Muscle of arm (tissue), 1 donor: ENCODE measurements at regions not wholly inside any gene's neighbourhood (a gene's known extent, or its start where the extent isn't known, plus 50 kb on each side); places are given as distances from the start of the nearest gene placed in this dataset.
"Not testable (repeated sequence)": the region's sequence is repeated elsewhere in the genome, so short reads cannot be mapped to it uniquely, and the experiment has no call there.

ENCODE experiments used
- DNase-seq: peaks from one replicate; pipeline ENCODE4 v3.0.0-alpha.2; 2013

- no peak for DNase-seq
These were observed 329.7 kb downstream of the SI start for GRCh38 chr3:164748626-164749025.

DNA sequence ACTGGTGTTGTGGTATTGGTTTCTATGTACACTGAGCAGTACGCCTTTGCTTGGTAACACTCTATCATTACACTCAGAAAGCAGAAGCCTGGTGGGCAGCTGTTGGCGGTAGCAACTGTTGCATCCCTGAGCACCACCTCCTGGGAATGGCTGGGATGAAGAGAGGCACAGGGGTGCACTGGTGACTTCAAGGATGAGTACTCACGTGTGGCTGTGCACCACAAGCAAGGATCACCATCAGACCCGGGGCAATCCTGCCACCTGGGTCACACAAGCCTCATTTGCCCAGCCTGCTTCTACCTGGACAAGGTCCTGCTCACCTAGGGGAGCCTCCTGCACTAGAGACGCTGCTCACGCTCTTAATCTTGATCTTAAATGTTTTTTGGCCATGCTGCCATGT is 336.4 kb downstream of the SI start:
- no peak for DNase-seq

GRCh38 chr3:164737174-164737573 is 341.1 kb downstream of the SI start:
- no peak for DNase-seq

GRCh38 chr3:164732166-164732565 is 346.1 kb downstream of the SI start:
- no peak for DNase-seq

GRCh38 chr3:164730815-164731360 is 347.4 kb downstream of the SI start:
- DNase-seq, result no peak

DNA sequence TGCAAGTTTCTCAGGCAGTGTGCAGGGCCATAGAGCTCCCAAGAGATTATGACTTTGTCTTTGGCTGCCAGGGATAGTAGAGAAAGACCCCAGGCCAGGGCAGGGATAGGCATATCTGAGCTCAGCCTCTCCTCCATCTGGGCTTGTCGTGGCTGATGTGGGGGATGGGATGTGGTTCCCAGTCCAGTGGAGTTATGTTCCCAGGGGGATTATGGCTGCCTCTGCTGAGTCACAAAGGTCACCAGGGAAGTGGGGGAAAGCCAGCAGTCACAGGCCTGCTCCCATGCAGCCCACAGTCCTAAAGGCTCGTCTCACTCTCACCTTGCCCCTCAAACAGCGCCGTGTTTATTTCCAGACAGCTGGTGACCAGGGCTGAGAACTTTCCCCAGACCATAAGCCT is 354.9 kb downstream of the SI start:
- DNase-seq, result no peak

DNA sequence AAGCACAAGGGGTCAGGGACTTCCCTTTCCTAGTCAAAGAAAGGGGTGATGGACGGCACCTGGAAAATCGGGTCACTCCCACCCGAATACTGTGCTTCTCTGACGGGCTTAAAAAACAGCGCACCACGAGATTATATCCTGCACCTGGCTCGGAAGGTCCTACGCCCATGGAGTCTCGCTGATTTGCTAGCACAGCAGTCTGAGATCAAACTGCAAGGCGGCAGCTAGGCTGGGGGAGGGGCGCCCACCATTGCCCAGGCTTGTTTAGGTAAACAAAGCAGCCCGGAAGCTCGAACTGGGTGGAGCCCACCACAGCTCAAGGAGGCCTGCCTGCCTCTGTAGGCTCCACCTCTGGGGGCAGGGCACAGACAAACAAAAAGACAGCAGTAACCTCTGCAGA is 375.5 kb downstream of the SI start:
- DNase-seq, result not testable (repeated sequence)

DNA sequence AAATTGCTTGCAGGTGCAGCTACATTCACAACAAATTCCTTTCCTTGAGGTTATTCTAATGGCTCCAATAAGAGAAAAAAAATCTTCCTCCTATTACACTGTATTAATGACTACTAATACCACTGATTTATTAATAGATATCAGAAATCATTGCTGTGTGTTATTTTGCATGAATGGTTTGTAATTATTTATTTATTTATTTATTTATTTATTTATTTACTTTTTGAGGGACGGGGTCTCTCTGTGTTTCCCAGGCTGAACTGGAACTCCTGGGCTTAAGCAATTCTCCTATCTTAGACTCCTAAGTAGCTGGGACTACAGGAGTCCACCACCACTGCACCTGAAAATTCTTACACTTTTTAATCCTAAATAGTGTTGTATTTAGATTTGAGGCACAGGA is 390.4 kb downstream of the SI start:
- no peak for DNase-seq

GRCh38 chr3:164687211-164687610 is 391.1 kb downstream of the SI start:
- DNase-seq, result no peak

GRCh38 chr3:164683489-164683888 is 394.8 kb downstream of the SI start:
- DNase-seq, result no peak

- DNase-seq, result no peak
These were observed 399.1 kb downstream of the SI start for GRCh38 chr3:164679245-164679644.

- DNase-seq, result no peak
These were observed 401.0 kb downstream of the SI start for GRCh38 chr3:164677317-164677716.

DNA sequence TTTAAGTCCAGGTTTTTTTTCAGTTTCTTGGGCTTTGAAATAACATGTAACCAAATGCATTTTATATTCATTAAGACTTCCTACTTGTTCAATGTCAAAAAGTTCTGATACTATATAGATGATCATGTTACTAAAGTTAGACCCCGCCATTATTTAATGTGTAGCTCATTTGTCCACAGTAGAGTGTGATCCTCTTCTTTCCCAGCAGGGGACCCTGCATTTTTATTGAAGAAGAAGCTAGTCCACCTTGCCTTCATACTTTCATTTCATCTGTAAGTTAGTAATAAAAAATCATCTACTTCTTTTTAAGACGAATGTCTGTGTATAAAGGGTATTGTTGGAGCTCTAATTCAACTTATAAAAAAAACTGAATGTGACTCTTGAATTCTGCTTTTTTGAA is 404.6 kb downstream of the SI start:
- no peak for DNase-seq

DNA sequence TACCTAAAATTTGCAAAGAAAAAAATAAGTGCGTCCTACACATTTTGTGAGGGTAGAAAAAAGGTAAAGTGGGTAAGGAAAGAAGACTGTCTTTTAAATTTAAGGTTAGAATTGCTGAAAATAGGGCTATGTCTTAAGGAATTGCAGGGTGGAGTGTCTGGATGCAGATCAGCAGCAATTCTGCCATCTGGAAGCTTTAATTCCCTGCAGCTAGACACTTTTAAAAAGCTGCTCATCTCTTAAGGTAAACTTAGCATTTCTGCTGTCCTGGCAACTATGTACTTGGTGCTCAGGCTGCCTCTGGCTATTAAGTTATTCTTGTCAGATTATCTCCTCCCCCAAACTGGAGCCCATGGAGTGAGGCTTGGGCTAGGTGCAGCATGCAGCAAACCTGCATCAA is 420.2 kb downstream of the SI start:
- DNase-seq, result no peak

- DNase-seq, result no peak
These were observed 420.7 kb downstream of the SI start for GRCh38 chr3:164657631-164658030.

DNA sequence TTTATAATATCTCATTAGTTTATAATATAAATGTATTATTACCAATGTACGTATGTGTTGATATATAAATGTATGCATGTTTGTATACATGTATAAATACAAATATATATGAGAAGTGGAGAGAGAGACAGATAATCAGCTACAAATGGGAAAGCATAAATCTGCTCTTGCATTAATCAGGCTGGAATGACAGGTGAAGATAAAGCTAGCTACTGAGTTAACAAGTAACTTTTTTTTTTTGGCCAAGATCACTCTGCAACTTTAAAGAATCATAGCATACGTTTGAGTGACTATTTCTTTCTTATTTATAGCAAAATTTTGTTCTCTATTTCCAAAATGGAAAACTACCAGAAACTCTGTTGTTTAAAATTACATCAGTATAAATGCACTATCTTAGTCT is 422.8 kb downstream of the SI start:
- no peak for DNase-seq

DNA sequence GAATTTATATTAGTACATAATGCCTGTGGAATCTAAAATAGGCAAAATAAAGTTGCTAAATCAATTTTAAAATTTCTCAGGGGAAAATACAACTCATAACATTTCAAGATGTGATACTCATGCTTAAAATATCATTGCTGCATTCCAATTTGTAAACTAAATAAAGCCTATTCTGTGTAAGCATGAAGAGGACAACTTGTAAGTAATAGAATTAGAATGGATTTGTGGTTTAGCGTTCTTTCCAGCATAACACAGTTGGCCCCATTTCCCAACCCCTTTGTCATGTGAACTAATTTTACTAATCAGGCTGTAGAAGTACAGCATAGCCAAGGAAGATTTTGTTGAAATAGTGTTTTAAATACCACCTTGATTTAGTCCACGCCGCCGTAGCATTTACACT is 437.2 kb downstream of the SI start:
- DNase-seq, result peak; percentile 26

- DNase-seq, result no peak
These were observed 437.7 kb downstream of the SI start for GRCh38 chr3:164640591-164640990.

DNA sequence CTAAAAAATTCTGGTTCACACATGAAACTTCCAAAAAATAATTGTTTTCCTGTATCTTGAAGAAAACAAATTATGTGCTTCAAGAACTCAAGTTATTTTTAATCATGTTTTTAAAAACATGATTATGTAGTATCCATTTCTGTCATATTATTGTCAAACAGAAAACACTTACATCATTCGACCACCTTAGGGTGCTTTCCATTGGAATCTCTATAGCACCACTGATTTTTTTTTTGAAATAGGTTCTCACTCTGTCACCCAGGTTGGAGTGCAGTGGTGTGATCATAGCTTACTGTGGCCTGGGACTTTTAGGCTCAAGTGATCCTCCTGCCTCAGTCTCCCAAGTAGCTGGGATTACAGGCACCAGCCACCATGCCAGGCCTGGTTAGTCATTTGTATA is 457.3 kb downstream of the SI start:
- DNase-seq, result no peak

DNA sequence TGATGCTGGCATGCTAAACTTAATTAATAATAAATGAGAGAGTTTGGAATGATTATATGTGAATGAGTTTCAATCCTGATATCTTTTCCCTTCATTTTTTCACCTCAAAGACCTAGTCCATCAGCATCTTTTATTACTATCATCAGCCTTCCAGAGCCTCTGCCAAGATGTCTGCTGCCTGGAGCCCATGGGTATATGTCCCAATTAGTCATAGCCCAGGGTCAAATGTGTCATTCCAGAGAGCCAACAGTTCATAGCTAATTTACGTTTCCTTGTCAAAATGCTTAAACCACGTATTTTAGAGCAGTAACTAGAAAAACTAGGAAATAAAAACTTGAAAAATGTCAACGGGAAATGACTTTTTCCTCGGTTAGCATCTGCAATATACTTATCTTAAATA is 457.9 kb downstream of the SI start:
- DNase-seq, result no peak

DNA sequence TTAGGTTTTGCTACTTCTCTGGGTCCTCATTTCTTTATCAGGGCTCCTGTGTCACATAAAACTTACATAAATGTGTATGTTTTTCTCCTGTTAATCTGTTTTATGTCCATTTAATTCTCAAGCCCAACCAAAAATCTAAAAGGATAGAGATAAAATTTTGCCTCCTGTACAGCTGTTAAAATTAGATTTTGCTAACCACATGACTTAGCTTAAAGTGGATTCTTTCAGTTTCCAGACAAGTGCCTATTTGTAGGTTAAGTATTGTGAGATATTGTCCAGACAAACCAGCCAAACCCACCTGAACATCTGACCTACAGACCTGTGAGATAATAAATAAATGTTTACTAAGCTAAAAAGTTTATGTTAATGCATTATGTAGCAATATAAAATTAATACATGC is 465.5 kb downstream of the SI start:
- no peak for DNase-seq

- no peak for DNase-seq
These were observed 469.6 kb downstream of the SI start for GRCh38 chr3:164608554-164609276.

GRCh38 chr3:164604687-164605086 is 473.6 kb downstream of the SI start:
- DNase-seq, result no peak

DNA sequence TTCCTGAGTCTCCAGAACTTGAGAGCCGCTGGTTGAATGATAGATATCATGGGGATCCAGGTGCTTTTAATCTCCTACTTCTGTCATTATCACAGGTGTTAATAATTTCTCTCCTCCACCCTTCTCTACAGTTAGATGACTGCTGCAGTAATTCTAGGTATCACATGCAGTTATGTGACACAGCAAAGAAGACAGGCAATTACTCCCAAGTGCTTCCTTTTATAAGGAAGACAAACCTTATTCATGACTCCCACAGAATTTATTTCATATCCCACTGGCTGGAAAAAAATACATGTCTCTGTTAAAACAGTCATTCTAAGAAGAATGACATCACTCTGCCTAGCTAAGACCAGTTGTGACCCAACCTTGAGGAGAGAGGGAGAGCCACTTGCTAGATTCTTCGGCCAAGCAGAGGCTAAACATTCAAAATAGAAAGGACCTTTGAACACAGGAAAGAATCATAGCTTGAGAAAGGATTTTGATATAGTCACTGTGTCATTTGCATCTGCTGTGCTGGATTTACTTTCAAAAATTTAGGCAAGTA is 500.6 kb downstream of the SI start:
- DNase-seq, result no peak
